HS-5 (cell line): ENCODE measurements at regions not wholly inside any gene's neighbourhood (a gene's known extent, or its start where the extent isn't known, plus 50 kb on each side); places are given as distances from the start of the nearest gene placed in this dataset.

Source experiments
- DNase-seq: peaks from one replicate; pipeline ENCODE4 v3.0.0-alpha.2; 2012; ENCODE audit warnings: low read depth

DNA sequence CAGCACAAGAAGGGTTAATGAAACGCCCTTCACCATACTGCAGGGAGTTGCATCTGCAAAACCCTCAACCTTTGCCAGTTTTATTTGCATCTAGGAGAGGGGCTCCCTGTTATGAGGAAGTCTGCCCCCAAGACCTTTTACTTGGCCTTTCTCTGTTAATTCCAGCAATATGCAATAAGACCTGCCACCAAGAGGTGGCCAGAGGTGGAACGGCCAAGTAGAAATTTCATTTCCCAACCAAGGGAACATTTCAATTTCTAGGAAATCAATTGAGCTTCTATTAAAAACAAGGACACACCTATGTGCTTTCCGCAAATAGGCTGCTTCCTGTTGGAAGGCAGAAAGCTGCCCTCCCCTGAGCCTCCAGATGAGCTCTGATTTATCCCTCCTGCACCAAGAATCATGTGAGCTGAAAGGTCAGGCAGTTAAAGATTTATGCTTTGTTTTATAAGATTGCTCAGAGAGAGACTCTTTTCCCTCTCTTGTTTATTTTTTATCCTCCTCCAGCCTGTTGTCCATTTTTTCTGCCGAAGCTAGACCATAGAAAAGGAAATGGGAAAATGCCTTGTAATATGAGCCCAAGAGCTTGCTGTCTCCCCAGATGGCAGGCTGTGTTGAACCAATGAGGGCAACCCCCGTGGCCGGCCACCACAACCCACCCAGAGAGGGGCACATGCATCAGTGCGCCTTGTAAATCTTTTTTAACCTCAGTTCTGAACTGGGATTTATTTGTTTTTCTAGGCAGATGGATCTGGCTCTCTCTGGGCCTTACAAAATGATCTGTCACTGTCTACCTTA is 572.8 kb downstream of the TLE1 start:
- DNase-seq: no peak

DNA sequence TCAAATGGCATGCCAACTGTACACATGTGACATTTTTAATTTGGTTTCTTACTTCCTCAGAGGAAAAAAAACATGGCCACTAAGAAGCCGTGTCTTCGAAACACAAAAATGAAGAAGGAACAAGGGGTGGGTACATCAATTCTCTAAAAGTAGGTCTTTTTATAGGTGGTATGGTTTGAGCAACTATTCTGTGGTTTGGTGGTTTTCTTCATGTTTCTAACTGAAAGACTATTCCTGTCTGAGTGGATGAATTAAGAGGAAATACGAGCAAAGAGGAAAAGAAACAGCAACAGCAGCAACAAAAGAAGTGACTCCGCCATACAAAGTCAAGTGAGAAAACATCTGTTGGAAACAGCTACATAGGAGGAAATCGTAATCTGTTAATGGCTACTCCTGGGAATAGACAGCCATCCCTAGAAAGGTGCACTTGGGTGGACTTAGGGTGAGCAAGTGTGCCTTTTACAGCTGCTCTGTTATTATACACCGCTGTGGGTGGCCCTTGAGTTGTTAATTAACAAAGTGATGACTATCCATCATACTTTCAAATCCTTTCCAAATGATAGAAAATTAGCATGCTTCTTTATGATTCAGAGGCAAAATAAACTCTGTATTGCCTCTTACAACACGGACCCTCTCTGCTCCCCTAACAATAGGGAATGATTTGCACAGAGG is 575.8 kb downstream of the TLE1 start:
- no peak for DNase-seq

DNA sequence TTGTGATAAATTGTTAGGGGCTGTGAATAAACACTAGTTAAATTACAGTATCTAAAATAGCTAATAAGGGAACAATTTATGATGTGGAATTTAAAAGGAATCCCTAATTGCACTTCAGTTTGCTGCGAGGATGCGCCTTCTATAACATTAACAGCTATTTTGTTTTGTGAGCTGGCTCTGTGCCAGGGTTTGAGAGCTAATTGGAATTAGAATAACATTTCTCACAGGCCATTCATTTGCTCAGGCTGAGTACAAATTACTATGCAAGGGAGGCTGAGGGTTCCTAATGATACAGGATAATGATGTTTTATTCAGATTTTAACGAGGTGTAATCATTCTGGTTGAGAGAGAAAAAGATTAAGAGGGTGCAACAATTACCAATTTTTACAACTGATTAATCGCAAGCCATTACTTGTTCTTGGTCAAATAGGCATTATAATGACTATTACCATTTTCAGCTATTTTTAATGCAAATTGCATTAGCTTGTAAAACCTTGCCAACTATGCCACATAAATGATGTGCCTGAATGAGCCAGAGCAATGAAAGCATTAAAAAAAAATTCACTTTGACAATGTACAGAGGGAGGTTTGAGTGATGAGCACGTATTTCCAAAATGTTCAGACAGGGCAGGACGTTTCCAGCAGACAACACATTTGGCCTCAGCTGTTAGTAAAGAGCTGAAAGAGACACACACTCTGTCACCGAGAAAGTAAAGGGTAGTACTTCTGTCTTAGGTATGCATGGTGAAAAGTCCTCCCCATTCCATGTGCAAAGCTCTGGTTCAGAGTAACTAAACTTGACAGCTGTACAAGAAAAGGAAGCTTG is 576.5 kb downstream of the TLE1 start:
- no peak for DNase-seq

DNA sequence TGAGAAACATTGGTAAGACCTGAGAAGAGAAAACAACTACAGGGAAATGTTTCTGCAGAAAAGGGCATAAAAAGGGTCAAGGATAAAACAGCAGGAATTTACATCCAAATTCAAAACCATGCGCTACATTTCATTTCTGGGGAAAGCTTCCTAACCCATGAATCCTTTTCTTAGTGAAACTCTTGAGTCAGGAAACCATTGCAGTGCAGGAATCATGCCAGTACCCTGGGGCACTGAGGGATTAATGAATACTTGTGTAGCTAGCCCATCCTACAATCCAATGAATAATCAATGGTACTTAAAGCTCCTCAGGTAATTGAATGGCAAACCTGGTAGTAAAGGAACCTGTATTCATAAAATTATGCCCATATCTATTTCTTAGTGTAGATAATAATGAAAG is 580.5 kb downstream of the TLE1 start:
- DNase-seq: no peak

DNA sequence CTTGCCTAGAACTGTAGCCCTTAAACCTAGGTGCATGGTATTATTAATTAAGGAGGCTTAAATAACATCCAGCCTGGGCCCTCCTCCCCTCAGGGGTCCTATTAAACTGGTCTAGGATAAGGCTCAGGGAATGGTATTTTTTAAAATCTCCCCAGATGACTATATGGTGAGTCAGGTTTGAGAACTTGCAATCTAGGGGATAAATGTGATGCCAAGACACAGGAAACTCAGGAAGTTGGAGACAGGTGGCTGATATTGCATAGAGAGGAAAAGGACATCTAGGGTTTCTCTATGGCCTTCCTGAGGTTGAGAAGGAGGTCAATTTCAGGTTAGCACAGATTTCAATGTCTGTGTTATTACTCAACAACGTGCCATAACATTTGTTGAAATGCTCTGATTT is 581.0 kb downstream of the TLE1 start:
- DNase-seq: peak; percentile 20

DNA sequence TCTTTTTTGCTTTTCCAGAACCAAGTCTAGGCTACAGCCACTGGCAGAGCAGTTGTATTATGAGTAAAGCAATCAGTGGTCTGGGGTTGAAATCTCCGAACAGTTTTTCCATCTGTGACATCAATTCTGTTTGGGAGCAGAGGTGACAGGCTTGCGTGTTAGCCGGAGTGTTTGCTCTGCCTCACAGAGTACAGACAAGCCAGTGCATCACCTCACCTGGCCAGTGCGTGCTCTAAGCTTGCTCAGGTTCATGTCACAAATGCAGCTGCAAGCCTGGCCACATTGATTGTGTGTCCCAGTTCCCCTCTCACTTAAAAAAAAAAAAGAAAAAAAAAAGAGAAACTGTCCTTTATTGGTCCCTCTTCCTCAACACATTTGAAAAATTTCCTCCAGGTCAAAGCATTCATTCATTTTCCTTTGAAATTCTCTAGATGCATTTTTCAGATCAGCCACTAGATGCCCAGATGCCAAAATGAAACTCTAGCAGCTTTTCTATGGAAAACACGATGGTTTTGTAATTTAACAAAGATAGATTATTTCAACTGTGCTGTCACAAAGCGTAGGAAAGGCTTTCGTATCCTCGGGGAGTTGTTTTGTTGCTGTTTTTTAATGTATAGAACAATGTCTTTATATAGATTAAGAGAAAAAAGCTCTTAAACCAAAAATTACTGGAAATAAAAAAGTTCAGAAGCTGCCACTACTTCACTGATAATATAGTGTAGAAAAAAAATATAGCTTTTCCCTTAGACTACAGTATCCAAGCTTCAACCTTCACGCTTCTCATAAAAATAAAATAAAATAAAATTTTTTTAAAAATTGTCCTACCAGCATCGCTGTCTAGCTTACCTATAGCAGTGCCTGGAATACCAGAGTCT is 585.5 kb downstream of the TLE1 start:
- DNase-seq: no peak

DNA sequence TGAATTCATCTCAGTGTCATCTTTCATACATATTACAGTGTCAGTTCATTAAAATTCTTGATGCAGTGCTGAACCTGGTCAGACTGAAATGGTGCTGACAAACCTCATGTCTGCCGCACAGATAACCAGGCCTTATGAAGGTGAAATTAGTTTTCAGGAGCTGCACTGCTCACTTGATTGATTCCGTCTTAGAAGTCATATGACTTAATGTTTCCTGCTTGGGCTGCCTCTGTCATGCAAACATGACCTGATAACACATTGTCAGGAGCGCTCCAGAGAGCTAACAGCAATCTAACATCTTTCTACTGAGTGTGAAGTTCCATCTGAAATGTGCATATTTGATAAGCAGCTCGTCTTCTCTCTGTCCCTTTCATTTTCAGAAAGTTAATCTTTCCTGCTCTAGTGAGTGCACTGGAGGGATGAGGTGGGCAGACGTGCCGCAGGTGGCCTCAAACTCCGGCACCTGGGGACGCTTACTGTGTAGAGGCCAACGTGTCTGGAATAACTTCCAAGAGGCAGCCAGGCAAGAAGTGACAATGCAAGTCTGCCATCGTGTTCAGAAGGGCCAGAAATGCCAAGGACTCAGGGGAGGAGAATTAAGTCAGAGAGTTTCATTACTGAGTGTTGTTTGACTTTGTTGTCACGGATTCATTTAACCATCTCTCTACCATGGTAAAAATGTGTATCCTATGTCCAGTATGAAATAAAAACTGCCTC is 592.1 kb downstream of the TLE1 start:
- DNase-seq: no peak

DNA sequence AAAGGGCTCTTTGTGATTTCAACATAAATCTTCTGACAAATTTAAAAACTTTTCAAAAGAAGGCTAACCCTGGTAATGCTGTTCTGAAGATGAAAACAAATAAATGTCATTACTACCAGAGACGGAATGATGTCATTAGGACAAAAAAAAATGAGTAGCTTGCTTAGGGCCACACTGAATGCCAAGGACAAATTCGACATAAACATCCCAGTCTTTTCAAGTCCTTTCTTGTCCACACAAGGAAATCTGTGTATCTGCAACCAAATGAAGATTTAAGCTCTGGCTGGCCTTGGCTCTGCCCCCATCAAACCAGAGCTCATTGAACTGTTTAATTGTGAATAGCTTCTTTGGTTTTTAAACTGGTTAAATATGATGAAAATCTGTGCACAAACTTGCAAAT is 592.7 kb downstream of the TLE1 start:
- DNase-seq: no peak

DNA sequence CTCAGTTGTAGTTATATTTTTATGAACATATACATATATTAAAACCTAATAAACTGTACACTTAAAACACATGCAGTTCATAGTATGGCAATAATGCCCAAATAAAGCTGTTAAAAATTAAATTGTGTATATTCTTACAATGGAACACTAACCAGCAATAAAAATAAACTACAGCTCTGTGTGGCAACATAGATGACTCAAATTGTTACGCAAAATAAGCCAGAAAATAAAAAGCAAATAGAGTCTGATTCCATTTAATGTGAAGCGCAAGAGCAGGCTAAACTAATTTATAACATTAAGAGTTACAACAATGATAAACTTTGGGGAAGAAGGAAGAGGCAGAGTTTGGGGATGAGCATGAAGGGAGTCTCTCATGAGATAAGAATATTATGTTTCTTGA is 597.3 kb downstream of the TLE1 start:
- DNase-seq: no peak

DNA sequence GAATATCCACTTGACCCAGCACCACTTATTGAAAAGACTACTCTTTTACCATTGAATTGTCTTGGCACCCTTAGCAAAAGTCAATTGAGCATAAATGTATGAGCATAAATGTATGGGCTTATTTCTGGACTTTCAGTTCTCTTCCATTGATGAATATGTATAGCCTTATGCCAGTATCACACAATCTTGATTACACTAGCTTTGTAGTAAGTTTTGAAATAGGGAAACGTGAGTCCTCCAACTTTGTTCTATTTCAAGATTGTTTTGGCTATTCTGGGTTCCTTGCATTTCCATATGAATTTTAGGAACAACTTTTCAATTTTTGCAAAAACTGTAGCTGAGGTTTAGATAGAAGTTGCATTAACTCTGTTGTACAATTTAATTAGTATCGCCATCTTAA is 601.0 kb downstream of the TLE1 start:
- no peak for DNase-seq

DNA sequence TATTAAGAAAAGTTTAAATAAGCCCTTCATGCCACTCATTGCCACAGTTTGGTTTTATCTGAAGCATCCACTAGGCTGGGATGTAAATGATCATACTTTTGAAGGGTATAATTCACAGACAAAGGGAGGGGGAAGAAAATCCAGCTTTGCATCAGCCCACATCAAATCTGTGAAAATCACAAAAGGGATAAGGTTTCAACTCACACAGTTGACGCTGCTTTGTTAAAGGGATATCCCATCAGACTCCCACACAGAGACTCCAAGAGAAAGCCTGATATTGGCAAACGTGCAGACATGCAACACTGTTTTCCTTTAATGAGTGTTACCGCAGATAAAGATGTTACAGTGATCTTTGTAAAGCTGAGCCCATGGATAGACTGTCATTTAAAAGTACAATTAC is 602.9 kb downstream of the TLE1 start:
- no peak for DNase-seq

DNA sequence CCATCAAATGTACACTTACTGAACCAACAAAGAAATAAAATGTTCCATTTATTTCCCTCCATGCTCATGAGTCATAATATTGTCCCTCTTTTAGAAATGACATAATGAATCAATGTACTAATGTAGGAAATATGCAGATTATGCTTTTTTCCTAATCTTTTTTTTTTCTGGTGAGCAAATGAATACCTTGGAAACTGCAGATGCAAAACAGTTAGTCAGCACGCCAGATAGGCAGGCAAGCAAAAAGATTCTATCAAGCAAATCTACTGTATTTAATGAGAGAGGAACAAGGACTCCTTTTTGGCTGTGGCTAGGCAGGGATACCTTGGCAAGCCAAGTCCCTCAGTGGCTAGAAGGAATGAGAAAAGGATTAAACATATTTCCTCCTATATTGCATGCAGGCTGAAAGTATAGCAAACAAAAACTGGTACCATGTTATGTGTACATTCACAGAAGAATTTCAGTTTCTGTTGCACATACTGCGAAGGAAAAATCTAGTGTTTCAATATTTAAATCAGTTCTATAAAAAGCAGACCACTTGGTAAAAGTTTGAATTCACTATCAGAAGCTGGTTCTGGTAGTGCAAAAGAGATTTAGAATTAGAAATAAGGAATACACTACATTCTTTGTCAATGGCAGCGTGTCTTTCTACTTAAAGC is 605.4 kb downstream of the TLE1 start:
- peak; percentile 54 for DNase-seq

DNA sequence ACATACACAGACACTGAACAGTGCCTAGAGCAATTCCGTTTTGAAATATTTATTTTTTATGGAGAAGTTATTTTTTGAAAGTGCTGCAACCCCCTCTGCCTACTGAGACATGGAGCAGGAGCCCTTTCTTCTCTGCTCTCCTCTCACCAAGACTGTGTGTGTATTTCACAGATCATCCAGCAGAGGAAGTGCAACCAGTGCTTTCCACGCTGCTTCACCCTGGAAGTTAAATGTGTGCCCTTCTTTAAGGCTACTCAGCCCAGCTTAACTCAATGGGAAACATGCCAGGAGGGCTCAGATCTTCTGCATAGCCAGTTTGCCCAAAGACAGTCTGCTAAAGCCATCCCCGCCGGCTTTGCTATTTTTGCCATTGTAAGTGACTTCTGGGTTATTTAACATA is 606.3 kb downstream of the TLE1 start:
- DNase-seq: no peak

DNA sequence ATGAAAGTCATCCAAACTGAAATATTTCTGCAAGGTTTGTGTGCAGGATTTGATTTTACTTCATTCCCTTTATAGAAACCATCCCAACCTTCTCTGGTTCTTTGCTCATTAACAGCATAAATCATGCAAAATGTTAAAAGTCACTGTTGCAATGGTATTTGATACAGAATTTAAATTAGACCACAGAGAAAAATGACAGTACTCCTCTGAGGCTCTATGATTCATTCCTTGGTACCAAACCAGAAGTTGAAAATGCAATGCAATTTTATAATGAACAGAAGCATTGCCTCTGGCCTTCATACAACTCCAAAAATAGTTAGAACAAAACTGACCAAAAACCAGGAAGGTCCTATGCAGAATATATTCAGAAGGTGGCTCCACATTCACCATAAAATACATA is 607.1 kb downstream of the TLE1 start:
- peak; percentile 18 for DNase-seq

DNA sequence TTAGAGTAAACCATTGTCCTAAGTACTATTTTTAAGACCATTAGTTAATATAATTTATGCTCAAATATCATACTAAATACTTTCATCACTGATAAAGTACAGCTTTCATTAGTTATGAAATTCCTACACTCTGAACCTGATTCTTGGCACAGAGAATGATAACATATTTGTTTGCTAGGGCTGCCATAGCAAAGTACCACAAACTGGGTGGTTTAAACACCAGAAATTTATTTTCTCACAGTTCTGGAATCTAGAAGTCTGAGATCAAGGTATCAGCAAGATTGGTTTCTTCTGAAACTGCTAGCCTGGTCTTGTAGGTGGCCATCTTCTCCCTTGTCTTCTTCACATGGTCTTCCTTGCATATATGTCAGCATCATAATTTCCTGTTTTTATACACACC is 608.4 kb downstream of the TLE1 start:
- no peak for DNase-seq

DNA sequence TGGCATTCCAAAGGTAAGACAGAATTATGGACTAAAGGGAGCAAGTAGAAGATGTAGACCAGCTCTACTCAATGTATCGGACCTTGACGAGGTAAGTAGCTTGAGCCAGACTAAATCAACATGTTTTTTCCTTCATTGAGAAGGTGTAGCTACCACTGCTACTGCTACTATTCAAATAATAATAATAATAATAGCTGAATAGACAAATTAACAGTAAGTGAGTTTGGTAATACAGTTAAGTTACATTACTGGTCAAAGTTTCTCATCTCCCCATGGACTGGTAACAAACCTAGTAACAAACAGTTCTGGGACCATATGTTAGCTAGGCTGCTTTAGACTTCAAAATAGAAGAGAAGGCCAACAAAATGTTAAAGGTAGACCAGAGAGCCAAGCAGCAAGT is 609.2 kb downstream of the TLE1 start:
- DNase-seq: no peak

DNA sequence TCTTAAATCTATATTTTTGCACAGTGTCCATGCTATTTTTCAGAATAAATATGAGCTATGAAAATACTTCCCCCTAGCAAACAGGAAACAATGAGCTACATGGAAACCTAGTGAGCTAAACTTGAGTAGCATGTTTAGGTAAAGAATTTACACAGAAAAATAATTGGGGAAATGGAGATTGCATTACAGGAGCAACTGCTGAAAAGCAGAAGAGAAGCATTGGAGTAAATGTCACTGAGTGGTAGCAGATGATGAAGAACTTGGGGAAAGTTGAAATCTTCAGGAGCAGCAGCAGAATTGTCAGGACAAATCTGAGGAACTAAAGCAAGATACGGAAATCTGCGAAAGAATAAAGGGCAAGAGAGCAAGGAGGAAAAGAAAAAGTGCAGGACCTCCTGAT is 610.3 kb downstream of the TLE1 start:
- DNase-seq: no peak

DNA sequence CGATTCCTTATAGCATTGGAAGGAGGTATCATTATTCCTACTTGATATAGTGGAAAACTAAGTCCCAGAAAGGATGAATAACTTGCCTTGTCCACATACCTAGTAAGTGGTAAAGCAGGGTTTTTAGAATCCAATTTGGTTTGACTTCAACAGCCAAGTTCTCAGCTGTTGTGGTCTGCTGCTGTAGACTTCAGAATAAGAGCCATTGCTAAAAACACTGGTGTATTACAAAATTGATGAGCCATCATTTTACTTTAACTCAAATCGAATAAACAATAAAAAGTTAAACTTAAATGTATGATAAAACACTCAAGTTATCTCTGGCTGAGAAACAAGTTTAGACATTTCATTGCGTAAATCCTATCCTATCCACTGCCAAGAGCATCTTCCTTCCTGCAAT is 610.8 kb downstream of the TLE1 start:
- DNase-seq: no peak

DNA sequence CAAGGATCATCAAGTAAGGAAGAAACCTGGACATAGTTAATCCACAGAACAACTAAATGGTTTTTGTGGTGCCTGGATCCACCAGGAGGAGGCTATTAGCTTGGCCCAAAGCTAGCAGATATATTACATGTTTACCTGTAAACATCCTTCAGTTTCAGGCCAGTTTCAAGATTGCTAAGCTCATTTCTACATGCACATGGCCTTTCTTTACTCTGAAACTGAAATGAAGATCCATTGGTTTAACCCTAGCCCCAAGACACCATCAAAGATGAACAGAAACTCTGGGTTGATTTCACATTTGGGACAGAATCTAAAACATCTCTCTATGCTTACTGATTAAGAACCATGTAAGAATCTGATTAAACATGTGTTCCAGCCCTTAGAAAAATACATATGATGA is 611.8 kb downstream of the TLE1 start:
- DNase-seq: no peak

DNA sequence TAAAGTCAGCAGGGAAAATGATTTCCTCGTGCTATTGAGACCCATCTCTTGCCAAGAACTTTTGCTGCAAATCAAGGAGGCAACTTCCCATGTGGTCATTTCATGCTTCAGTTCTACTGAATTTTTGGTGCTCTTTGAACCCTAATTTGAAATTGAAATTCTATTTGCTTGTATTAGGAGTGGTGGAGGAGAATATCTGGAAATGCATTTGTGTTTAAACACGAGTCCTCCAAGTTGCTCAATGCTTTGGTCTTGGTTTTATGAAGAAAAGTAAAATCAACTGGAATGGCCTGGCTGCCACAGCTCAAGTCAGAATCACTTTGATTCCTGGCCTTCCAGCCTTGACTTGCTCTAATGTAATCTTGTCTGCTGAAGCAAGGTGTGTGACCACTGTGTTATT is 613.2 kb downstream of the TLE1 start:
- no peak for DNase-seq

DNA sequence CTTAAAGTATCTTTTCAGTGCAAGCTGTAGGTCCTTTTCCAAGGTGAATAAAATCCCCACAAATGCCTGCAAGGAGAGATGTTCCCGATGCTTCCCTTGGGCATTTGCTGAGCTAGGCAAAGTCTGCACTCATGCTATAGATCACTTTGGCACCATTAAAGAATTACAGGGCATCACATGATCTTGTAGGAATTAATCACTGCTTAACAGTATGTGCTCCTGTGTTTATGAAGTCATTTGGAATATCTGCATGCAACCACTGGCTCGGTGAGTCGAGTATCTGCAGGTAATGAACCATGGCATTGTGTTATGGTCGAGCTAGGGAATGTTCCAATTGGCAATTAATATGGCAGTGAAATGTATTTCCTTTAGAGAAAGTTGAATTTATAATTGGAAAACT is 615.1 kb downstream of the TLE1 start:
- no peak for DNase-seq
